ENCODE measurements at regions not wholly inside any gene's neighbourhood (a gene's known extent, or its start where the extent isn't known, plus 50 kb on each side); places are given as distances from the start of the nearest gene placed in this dataset.

DNA sequence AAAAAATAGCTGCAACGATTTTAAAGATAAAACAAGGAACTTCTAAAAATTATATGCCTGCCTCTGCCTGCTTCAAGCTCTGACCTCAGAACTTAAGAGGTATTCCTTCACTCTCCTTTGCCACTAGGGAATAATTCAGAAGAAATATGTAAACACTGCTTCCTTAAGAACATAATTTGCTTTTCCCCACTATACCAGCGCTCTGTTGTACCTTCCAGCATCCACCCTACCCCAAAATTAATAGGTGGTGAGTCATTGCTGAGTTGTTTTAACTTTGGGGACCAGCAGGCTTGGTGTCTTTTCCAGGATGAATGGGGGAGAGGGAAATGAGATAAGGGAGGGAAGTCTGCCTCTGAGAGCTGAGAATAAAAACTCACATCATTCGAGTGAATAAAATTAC is 107.7 kb upstream of the ATXN1 start:
- TF ChIP-seq, protein P1, sequence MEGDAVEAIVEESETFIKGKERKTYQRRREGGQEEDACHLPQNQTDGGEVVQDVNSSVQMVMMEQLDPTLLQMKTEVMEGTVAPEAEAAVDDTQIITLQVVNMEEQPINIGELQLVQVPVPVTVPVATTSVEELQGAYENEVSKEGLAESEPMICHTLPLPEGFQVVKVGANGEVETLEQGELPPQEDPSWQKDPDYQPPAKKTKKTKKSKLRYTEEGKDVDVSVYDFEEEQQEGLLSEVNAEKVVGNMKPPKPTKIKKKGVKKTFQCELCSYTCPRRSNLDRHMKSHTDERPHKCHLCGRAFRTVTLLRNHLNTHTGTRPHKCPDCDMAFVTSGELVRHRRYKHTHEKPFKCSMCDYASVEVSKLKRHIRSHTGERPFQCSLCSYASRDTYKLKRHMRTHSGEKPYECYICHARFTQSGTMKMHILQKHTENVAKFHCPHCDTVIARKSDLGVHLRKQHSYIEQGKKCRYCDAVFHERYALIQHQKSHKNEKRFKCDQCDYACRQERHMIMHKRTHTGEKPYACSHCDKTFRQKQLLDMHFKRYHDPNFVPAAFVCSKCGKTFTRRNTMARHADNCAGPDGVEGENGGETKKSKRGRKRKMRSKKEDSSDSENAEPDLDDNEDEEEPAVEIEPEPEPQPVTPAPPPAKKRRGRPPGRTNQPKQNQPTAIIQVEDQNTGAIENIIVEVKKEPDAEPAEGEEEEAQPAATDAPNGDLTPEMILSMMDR (IDR thresholded peaks at IDR 0.05): no peak
- TF ChIP-seq ZFX (IDR thresholded peaks at IDR 0.05; ENCODE audit: borderline replicate concordance): no peak

Data from 22Rv1 (cell line).